K562 (cell line): ENCODE measurements at regions not wholly inside any gene's neighbourhood (a gene's known extent, or its start where the extent isn't known, plus 50 kb on each side); places are given as distances from the start of the nearest gene placed in this dataset.

ENCODE experiments used
- ATAC-seq: fragments of 200-7000 bp; cut with Tn5 transposase; 3 replicates; pipeline ENCODE4 v1.9.1; 2020; ENCODE audit warnings: moderate library complexity
- BruUV-seq: library from RNA; stranded (reverse); fragments of 400-500 nt; replicated peaks from 2 replicates; lab custom pipeline; 2021; lab: Mats Ljungman, UMichigan
- CTCF ChIA-PET: fragments of 300-600 bp; formaldehyde crosslinking; extraction: SDS; loops from one replicate; lab custom pipeline; 2021; ENCODE audit warnings: low intra/inter-chr PET ratio; lab: Yijun Ruan, JAX
- POLR2A ChIA-PET: fragments of 300-600, 350-650 bp; sonication (Branson Sonifier 250); formaldehyde crosslinking; extraction: SDS; loops from one replicate; lab custom pipeline; 2021; ENCODE audit warnings: antibody characterized with exemption, inconsistent platforms; lab: Yijun Ruan, JAX
- DNase-seq, 4 experiments: peaks; one replicate each; pipeline versions ENCODE4 v3.0.0 to v3.0.0-alpha.2; 2011 to 2018; ENCODE audit warnings: low spot score in 3 of 4, mixed read lengths in 3 of 4; ENCODE audit errors: extremely low read depth in 1 of 4
- FAIRE-seq: peaks from 2 replicates; lab custom pipeline; 2011; peaks lifted over from hg19 to GRCh38; lab: Jason Lieb, UNC
- H2AFZ ChIP-seq: 2 replicates; pipeline ENCODE4 v1.6.0; 2011; ENCODE audit warnings: low read depth, low read length, control low read depth, inconsistent platforms
- H3K27ac ChIP-seq: fragments of 200-600 bp; 3 replicates; pipeline ENCODE4 v1.8.0; 2011; ENCODE audit warnings: low read depth, mild to moderate bottlenecking, control low read depth, inconsistent platforms, low read length, moderate library complexity, mixed read lengths; ENCODE audit errors: extremely low read depth
- H3K27me3 ChIP-seq, 2 experiments: fragments of 300-600 bp in 1 of 2; 2 replicates in 1 of 2; 3 replicates in 1 of 2; pipeline versions ENCODE4 v1.6.0 to v1.8.0; 2011; ENCODE audit warnings: inconsistent platforms in 2 of 2, low read length in 2 of 2, mild to moderate bottlenecking in 1 of 2, mixed read lengths in 1 of 2, moderate library complexity in 1 of 2; ENCODE audit not compliant: control insufficient read depth in 2 of 2, insufficient read depth in 2 of 2
- H3K36me3 ChIP-seq: fragments of 300-600 bp; 3 replicates; pipeline ENCODE4 v1.8.0; 2011; ENCODE audit warnings: mild to moderate bottlenecking, low read length, inconsistent platforms; ENCODE audit not compliant: control insufficient read depth, insufficient read depth
- H3K4me1 ChIP-seq, 2 experiments: fragments of 200-600 bp in 1 of 2; replicated peaks in 1 of 2; 2 replicates in 1 of 2; 3 replicates in 1 of 2; pipeline versions ENCODE4 v1.5.1 to v1.8.0; 2011; ENCODE audit warnings: inconsistent platforms in 2 of 2, low read length in 2 of 2, mild to moderate bottlenecking in 1 of 2, mixed read lengths in 1 of 2, moderate library complexity in 1 of 2; ENCODE audit not compliant: control insufficient read depth in 2 of 2, insufficient read depth in 2 of 2
- H3K4me2 ChIP-seq: 2 replicates; pipeline ENCODE4 v1.6.1; 2011; ENCODE audit warnings: low read length, control low read depth, inconsistent platforms, mixed read lengths; ENCODE audit not compliant: insufficient read depth
- H3K4me3 ChIP-seq: fragments of 200-600 bp; sonication (generic), shearing (Covaris generic); 2 replicates; pipeline ENCODE4 v1.5.1; 2016; ENCODE audit warnings: control low read depth, inconsistent platforms
- H3K79me2 ChIP-seq: fragments of 200-600 bp; 3 replicates; pipeline ENCODE4 v1.8.0; 2011; ENCODE audit warnings: low read length, inconsistent platforms; ENCODE audit not compliant: control insufficient read depth, insufficient read depth
- H3K9ac ChIP-seq, 2 experiments: 2 replicates each; pipeline versions ENCODE4 v1.6.0 to v1.6.1; 2011; ENCODE audit warnings: low read depth in 2 of 2, low read length in 2 of 2, control low read depth in 1 of 2, inconsistent platforms in 1 of 2, mild to moderate bottlenecking in 1 of 2, mixed read lengths in 1 of 2; ENCODE audit not compliant: insufficient read depth in 1 of 2
- H3K9me1 ChIP-seq: one replicate; pipeline ENCODE4 v1.6.0; 2011; ENCODE audit warnings: inconsistent platforms, mild to moderate bottlenecking, low read length, moderate library complexity; ENCODE audit not compliant: control insufficient read depth, insufficient read depth
- H3K9me3 ChIP-seq: replicated peaks from 2 replicates; pipeline ENCODE4 v1.5.1; 2011; ENCODE audit warnings: low read depth, low read length, inconsistent platforms; ENCODE audit not compliant: control insufficient read depth, insufficient read depth
- H4K20me1 ChIP-seq: replicated peaks from 2 replicates; pipeline ENCODE4 v1.6.1; 2011; ENCODE audit warnings: low read length, inconsistent platforms, mixed read lengths; ENCODE audit not compliant: control insufficient read depth, insufficient read depth
- ARID3B ChIP-seq: fragments of 250-450 bp; sonication (Bioruptor Pico); IDR thresholded peaks from 2 replicates; pipeline ENCODE4 v1.4.0; 2020; ENCODE audit warnings: borderline replicate concordance
- ATF3 ChIP-seq, 2 experiments: fragments of 450-650 bp in 1 of 2; sonication (generic) in 1 of 2; formaldehyde crosslinking in 1 of 2; IDR thresholded peaks in 1 of 2; conservative IDR thresholded peaks in 1 of 2; 2 replicates each; pipeline versions ENCODE4 v1.6.1 to v1.8.1; 2016 to 2023; ENCODE audit warnings: mild to moderate bottlenecking in 2 of 2, moderate library complexity in 2 of 2, inconsistent platforms in 1 of 2, missing genetic modification reagents in 1 of 2
- CHCHD3 ChIP-seq: fragments of 250-450 bp; sonication (Bioruptor Pico); IDR thresholded peaks from 2 replicates; pipeline ENCODE4 v2.1.2; 2022; ENCODE audit warnings: mild to moderate bottlenecking
- CHD1 ChIP-seq: fragments of 200-600 bp; sonication (generic); IDR thresholded peaks from one replicate; pipeline ENCODE4 v1.6.1; 2012; ENCODE audit warnings: mild to moderate bottlenecking, moderate library complexity, low read length, inconsistent platforms
- MAFK ChIP-seq: IDR thresholded peaks from 2 replicates; pipeline ENCODE4 v1.6.1; 2011; ENCODE audit warnings: low read length, improper control_type of control experiment
- NCOA1 ChIP-seq: fragments of 450-650 bp; IDR thresholded peaks from 2 replicates; pipeline ENCODE4 v1.6.1; 2016; ENCODE audit warnings: low read depth
- NCOA6 ChIP-seq: fragments of 450-650 bp; IDR thresholded peaks from 2 replicates; pipeline ENCODE4 v1.6.1; 2017; ENCODE audit warnings: mild to moderate bottlenecking
- OTX1 ChIP-seq: fragments of 450-650 bp; formaldehyde crosslinking; IDR thresholded peaks from 2 replicates; pipeline ENCODE4 v1.4.0; 2022; ENCODE audit warnings: mild to moderate bottlenecking
- POLR2AphosphoS5 ChIP-seq: IDR thresholded peaks from 2 replicates; pipeline ENCODE4 v1.6.1; 2011; ENCODE audit warnings: mild to moderate bottlenecking, low read depth, low read length, moderate library complexity; ENCODE audit not compliant: control insufficient read depth, insufficient read depth
- RERE ChIP-seq: sonication (generic); formaldehyde crosslinking; IDR thresholded peaks from 2 replicates; pipeline ENCODE4 v1.8.0; 2023; ENCODE audit warnings: missing genetic modification reagents, mild to moderate bottlenecking, borderline replicate concordance
- WGBS: fragments of 100-300 bp; shearing (Covaris generic); methylation state at CpG from one replicate; pipeline ENCODE4 v1.1.6; 2016; ENCODE audit warnings: low coverage, mixed read lengths; ENCODE audit not compliant: insufficient coverage; ENCODE audit errors: missing lambda C conversion rate; 5-methylcytosine and 5-hydroxymethylcytosine counted together
- in situ Hi-C: fragments of 300-500 bp; cut with MboI; formaldehyde crosslinking; loops from 4 replicates; pipeline ENCODE4 v1.15.0; 2018; ENCODE audit warnings: inconsistent platforms, mixed read lengths
- intact Hi-C: fragments of 100-400 bp; cut with micrococcal nuclease; formaldehyde crosslinking; loops from 2 replicates; pipeline ENCODE4 v1.14.2; 2022

GRCh38 chrX:87110142-87110541 is 407.5 kb upstream of the KLHL4 start:
- WGBS: 0% methylated on average over 2 of the region's 2 CpGs
- Histone ChIP-seq H3K4me1 (no peaks in the 10 kb centered on the region), H2AFZ (no peak overlapping the region), H3K27me3 (no peaks in the 10 kb centered on the region), H3K36me3 (no peaks in the 10 kb centered on the region), H3K9ac (no peak overlapping the region), H3K4me3 (no peak overlapping the region), H3K27ac (no peak overlapping the region), H4K20me1 (no peaks in the 10 kb centered on the region), H3K9me1 (no peaks in the 10 kb centered on the region), H3K9me3 (no peaks in the 10 kb centered on the region), H3K4me2 (no peak overlapping the region), H3K79me2 (no peaks in the 10 kb centered on the region)
- CTCF ChIA-PET: no interaction called here
- FAIRE-seq (no peak), DNase-seq (no peak), ATAC-seq (no peak)
- POLR2A ChIA-PET: no interaction called here
- no peak for TF ChIP-seq CHD1
- no peak for TF ChIP-seq OTX1
- no peak for TF ChIP-seq ATF3 (IDR thresholded peaks at IDR 0.05)
- TF ChIP-seq ATF3 (CRISPR knock-in tag; conservative IDR thresholded peaks at IDR 0.05): no peak
- no peak for TF ChIP-seq NCOA1
- TF ChIP-seq ARID3B (CRISPR knock-in tag): no peak
- no peak for TF ChIP-seq RERE (CRISPR knock-in tag)
- no peak for TF ChIP-seq CHCHD3 (CRISPR knock-in tag)
- no peak for TF ChIP-seq POLR2AphosphoS5
- TF ChIP-seq NCOA6: no peak
- TF ChIP-seq MAFK: no peak
- BruUV-seq: no TSS peak
- in situ Hi-C loops: no loop called here
- intact Hi-C loops: no loop called here
